ENCODE measurements at regions not wholly inside any gene's neighbourhood (a gene's known extent, or its start where the extent isn't known, plus 50 kb on each side); places are given as distances from the start of the nearest gene placed in this dataset.

DNA sequence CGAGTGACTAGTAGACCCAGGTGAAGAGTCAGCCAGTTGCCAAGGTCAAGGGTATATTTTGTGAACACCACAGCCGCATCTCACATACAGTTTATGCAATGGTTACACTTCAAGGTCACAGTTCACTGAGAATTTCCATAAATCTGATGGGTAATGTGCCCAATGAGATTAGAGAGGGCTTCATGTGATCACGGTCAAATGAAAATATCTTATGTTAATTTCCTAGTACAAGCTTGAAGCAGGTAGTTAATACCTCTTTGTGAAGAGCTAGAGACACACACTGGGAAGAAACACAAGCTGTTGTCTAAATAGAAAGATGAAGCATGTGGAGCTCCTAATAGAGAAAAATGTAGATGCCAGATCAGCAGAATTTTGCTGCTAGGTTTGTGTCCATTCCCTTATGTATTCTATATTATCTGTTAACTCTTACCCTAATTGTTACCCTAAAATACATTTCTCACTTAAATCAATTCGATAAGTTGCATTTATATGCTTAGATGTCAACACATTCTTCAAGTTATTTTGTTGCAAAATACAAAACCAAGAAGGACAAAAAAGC, 136.0 kb downstream of the NR2F2 start:
- TF ChIP-seq, protein P1, sequence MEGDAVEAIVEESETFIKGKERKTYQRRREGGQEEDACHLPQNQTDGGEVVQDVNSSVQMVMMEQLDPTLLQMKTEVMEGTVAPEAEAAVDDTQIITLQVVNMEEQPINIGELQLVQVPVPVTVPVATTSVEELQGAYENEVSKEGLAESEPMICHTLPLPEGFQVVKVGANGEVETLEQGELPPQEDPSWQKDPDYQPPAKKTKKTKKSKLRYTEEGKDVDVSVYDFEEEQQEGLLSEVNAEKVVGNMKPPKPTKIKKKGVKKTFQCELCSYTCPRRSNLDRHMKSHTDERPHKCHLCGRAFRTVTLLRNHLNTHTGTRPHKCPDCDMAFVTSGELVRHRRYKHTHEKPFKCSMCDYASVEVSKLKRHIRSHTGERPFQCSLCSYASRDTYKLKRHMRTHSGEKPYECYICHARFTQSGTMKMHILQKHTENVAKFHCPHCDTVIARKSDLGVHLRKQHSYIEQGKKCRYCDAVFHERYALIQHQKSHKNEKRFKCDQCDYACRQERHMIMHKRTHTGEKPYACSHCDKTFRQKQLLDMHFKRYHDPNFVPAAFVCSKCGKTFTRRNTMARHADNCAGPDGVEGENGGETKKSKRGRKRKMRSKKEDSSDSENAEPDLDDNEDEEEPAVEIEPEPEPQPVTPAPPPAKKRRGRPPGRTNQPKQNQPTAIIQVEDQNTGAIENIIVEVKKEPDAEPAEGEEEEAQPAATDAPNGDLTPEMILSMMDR (conservative IDR thresholded peaks at IDR 0.05 in 1 of 2, IDR thresholded peaks at IDR 0.05 in 1 of 2; ENCODE audit: low read depth in 1 of 2, low read length in 2 of 2) = no peak
- TF ChIP-seq EZH2 (IDR thresholded peaks at IDR 0.05; ENCODE audit: low read length, missing control alignments) = no peak

All from fibroblast of lung (primary cell).